GM18505 (cell line): ENCODE measurements at regions not wholly inside any gene's neighbourhood (a gene's known extent, or its start where the extent isn't known, plus 50 kb on each side); places are given as distances from the start of the nearest gene placed in this dataset.

ENCODE experiments used
- ATAC-seq: cut with Tn5 transposase; IDR thresholded peaks from one replicate; pipeline ENCODE4 v1.9.1; 2021; ENCODE audit not compliant: unreplicated experiment
- POLR2A ChIP-seq: IDR thresholded peaks from 4 replicates; pipeline ENCODE4 v1.6.1; 2011; ENCODE audit warnings: borderline replicate concordance; ENCODE audit not compliant: insufficient read depth, insufficient read length; ENCODE audit errors: extremely low read depth

GRCh38 chr17:64778240-64779097 is 116.4 kb upstream of the SMURF2 start:
- TF ChIP-seq POLR2A = no peak
- ATAC-seq = no peak

- TF ChIP-seq POLR2A = no peak
- no peak for ATAC-seq
Observed at GRCh38 chr17:64777415-64778239, 115.5 kb upstream of the SMURF2 start.

GRCh38 chr17:64776720-64777414 is 114.8 kb upstream of the SMURF2 start:
- ATAC-seq = peak; percentile 52

GRCh38 chr17:64775701-64776570 is 113.8 kb upstream of the SMURF2 start:
- TF ChIP-seq POLR2A = no peak
- ATAC-seq = no peak

GRCh38 chr17:64774888-64775540 is 112.9 kb upstream of the SMURF2 start:
- no peak for ATAC-seq

GRCh38 chr17:64773836-64774761 is 112.0 kb upstream of the SMURF2 start:
- ATAC-seq = no peak
- no peak for TF ChIP-seq POLR2A

More at GRCh38 chr17:64774888-64775540, 112.9 kb upstream of the SMURF2 start:
- TF ChIP-seq POLR2A = no peak

GRCh38 chr17:64773386-64773835 is 111.3 kb upstream of the SMURF2 start:
- no peak for TF ChIP-seq POLR2A
- ATAC-seq = no peak

- no peak for ATAC-seq
- no peak for TF ChIP-seq POLR2A
Observed at GRCh38 chr17:64772845-64773299, 110.8 kb upstream of the SMURF2 start.

- no peak for TF ChIP-seq POLR2A
- no peak for ATAC-seq
Observed at GRCh38 chr17:64771980-64772844, 110.1 kb upstream of the SMURF2 start.

- no peak for ATAC-seq
- no peak for TF ChIP-seq POLR2A
Observed at GRCh38 chr17:64769712-64770111, 107.6 kb upstream of the SMURF2 start.

GRCh38 chr17:64767269-64767997 is 105.3 kb upstream of the SMURF2 start:
- ATAC-seq = no peak
- no peak for TF ChIP-seq POLR2A
